Tibial nerve (tissue), 4 donors: ENCODE measurements at regions not wholly inside any gene's neighbourhood (a gene's known extent, or its start where the extent isn't known, plus 50 kb on each side); places are given as distances from the start of the nearest gene placed in this dataset.

Experiments
- EP300 ChIP-seq, 2 donors: sonication (generic); formaldehyde crosslinking; IDR thresholded peaks; one replicate each; pipeline ENCODE4 v1.6.1; 2017; ENCODE audit warnings: antibody characterized with exemption in 2 of 2, mild to moderate bottlenecking in 1 of 2
- TF ChIP-seq, protein P1 (sequence below), 5 experiments: fragments of 200-600 bp in 3 of 5; fragments of 450-650 bp in 2 of 5; sonication (generic) in 3 of 5; IDR thresholded peaks; one replicate each; pipeline ENCODE4 v1.5.1; 2016 to 2019; ENCODE audit warnings: antibody characterized with exemption in 5 of 5, mild to moderate bottlenecking in 3 of 5, moderate library complexity in 2 of 5

DNA sequence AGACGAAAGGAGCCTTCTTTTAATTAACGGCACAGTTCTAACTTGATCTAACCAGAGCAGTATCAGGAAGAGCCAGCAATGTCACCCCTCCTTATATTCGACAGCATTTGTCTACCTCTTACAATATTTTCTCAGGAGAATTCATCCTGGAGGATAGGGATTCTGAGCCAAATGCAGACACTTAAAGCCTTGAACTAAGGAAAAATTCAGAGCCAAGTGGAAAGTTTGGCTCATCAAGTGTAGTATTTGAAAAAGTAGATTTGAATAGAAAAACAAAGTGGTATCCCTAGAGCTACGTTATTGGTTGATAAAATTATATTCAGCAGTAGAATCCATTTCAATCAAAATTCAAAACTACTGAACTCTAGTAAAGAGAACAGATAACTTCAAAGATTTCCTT is 732.0 kb upstream of the ADGRL2 start:
- TF ChIP-seq, protein P1, sequence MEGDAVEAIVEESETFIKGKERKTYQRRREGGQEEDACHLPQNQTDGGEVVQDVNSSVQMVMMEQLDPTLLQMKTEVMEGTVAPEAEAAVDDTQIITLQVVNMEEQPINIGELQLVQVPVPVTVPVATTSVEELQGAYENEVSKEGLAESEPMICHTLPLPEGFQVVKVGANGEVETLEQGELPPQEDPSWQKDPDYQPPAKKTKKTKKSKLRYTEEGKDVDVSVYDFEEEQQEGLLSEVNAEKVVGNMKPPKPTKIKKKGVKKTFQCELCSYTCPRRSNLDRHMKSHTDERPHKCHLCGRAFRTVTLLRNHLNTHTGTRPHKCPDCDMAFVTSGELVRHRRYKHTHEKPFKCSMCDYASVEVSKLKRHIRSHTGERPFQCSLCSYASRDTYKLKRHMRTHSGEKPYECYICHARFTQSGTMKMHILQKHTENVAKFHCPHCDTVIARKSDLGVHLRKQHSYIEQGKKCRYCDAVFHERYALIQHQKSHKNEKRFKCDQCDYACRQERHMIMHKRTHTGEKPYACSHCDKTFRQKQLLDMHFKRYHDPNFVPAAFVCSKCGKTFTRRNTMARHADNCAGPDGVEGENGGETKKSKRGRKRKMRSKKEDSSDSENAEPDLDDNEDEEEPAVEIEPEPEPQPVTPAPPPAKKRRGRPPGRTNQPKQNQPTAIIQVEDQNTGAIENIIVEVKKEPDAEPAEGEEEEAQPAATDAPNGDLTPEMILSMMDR (IDR thresholded peaks at IDR 0.05): no peak
- no peak for TF ChIP-seq EP300 (IDR thresholded peaks at IDR 0.05)
